ENCODE measurements at regions not wholly inside any gene's neighbourhood (a gene's known extent, or its start where the extent isn't known, plus 50 kb on each side); places are given as distances from the start of the nearest gene placed in this dataset.

DNA sequence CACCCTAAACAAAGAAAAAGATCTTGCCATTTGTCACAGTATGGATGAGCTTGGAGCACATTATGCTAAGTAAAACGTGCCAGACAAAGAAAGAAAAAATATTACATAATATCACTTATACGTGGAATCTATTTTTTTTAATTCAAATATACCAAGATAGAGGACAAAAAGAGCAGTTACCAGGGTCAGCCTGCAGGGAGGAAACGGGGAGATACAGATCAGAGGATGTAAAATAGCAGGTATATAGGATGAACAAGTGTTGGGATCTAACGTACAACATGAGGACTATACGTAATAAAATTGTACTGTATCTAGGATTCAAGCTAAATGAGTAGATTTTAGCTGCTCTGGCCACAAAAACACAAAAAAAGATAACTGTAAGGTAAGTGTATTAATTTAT is 247.5 kb downstream of the TMEM161B start:
- TF ChIP-seq, protein P1, sequence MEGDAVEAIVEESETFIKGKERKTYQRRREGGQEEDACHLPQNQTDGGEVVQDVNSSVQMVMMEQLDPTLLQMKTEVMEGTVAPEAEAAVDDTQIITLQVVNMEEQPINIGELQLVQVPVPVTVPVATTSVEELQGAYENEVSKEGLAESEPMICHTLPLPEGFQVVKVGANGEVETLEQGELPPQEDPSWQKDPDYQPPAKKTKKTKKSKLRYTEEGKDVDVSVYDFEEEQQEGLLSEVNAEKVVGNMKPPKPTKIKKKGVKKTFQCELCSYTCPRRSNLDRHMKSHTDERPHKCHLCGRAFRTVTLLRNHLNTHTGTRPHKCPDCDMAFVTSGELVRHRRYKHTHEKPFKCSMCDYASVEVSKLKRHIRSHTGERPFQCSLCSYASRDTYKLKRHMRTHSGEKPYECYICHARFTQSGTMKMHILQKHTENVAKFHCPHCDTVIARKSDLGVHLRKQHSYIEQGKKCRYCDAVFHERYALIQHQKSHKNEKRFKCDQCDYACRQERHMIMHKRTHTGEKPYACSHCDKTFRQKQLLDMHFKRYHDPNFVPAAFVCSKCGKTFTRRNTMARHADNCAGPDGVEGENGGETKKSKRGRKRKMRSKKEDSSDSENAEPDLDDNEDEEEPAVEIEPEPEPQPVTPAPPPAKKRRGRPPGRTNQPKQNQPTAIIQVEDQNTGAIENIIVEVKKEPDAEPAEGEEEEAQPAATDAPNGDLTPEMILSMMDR (IDR thresholded peaks at IDR 0.05): no peak
- no peak for TF ChIP-seq POLR2A (IDR thresholded peaks at IDR 0.05)
- TF ChIP-seq POLR2AphosphoS5 (IDR thresholded peaks at IDR 0.05): no peak

Measured in breast epithelium (tissue), 3 donors.